ENCODE measurements at regions not wholly inside any gene's neighbourhood (a gene's known extent, or its start where the extent isn't known, plus 50 kb on each side); places are given as distances from the start of the nearest gene placed in this dataset.

GRCh38 chr11:116110356-116110755, 606.1 kb upstream of the CADM1 start:
- TF ChIP-seq CTCF (IDR thresholded peaks at IDR 0.05; ENCODE audit: control insufficient read depth, insufficient read depth, low read depth, low read length, missing control alignments) = no peak
- DNase-seq (ENCODE audit: low read depth) = no peak
- H3K4me3 ChIP-seq (ENCODE audit: control insufficient read depth, low read depth, low read length) = no peak overlapping the region

- DNase-seq (ENCODE audit: low read depth) = no peak
- H3K4me3 ChIP-seq (ENCODE audit: control insufficient read depth, low read depth, low read length) = no peak overlapping the region
- TF ChIP-seq CTCF (IDR thresholded peaks at IDR 0.05; ENCODE audit: control insufficient read depth, insufficient read depth, low read depth, low read length, missing control alignments) = no peak
These were observed 605.0 kb upstream of the CADM1 start for GRCh38 chr11:116109228-116109627.

- no peak for TF ChIP-seq CTCF (IDR thresholded peaks at IDR 0.05; ENCODE audit: control insufficient read depth, insufficient read depth, low read depth, low read length, missing control alignments)
- no peak overlapping the region for H3K4me3 ChIP-seq (ENCODE audit: control insufficient read depth, low read depth, low read length)
- no peak for DNase-seq (ENCODE audit: low read depth)
These were observed 603.9 kb upstream of the CADM1 start for GRCh38 chr11:116108161-116108560.

GRCh38 chr11:116107229-116107628, 603.0 kb upstream of the CADM1 start:
- H3K4me3 ChIP-seq (ENCODE audit: control insufficient read depth, low read depth, low read length) = no peak overlapping the region
- no peak for TF ChIP-seq CTCF (IDR thresholded peaks at IDR 0.05; ENCODE audit: control insufficient read depth, insufficient read depth, low read depth, low read length, missing control alignments)
- DNase-seq (ENCODE audit: low read depth) = no peak

- no peak for DNase-seq (ENCODE audit: low read depth)
- H3K4me3 ChIP-seq (ENCODE audit: control insufficient read depth, low read depth, low read length) = no peak overlapping the region
- no peak for TF ChIP-seq CTCF (IDR thresholded peaks at IDR 0.05; ENCODE audit: control insufficient read depth, insufficient read depth, low read depth, low read length, missing control alignments)
These were observed 600.4 kb upstream of the CADM1 start for GRCh38 chr11:116104498-116105174.

GRCh38 chr11:116101902-116102301, 597.7 kb upstream of the CADM1 start:
- TF ChIP-seq CTCF (IDR thresholded peaks at IDR 0.05; ENCODE audit: control insufficient read depth, insufficient read depth, low read depth, low read length, missing control alignments) = no peak
- H3K4me3 ChIP-seq (ENCODE audit: control insufficient read depth, low read depth, low read length) = no peak overlapping the region
- DNase-seq (ENCODE audit: low read depth) = no peak

Data from AG09309 (cell line).